ENCODE measurements at regions not wholly inside any gene's neighbourhood (a gene's known extent, or its start where the extent isn't known, plus 50 kb on each side); places are given as distances from the start of the nearest gene placed in this dataset.

DNA sequence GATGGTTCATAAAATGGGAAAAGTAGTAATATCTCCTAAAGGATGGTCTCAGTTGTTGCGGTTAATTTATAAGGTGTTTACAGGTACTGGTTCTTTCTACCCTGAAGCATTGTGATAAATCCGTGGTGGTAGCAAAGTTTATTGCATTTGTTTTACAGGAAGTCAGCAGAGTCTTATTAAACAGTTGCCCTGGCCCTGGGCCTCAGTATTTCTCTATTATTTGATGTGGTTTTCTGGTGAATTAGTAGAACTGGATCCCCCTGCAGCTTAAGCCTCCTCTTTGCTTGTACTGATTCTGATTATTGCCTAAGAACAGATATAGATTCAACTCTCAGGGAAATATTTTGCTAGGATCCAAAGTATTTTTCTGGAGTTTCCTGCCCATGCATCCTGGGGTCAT lies 76.4 kb upstream of the CD55 start:
- TF ChIP-seq, protein P1, sequence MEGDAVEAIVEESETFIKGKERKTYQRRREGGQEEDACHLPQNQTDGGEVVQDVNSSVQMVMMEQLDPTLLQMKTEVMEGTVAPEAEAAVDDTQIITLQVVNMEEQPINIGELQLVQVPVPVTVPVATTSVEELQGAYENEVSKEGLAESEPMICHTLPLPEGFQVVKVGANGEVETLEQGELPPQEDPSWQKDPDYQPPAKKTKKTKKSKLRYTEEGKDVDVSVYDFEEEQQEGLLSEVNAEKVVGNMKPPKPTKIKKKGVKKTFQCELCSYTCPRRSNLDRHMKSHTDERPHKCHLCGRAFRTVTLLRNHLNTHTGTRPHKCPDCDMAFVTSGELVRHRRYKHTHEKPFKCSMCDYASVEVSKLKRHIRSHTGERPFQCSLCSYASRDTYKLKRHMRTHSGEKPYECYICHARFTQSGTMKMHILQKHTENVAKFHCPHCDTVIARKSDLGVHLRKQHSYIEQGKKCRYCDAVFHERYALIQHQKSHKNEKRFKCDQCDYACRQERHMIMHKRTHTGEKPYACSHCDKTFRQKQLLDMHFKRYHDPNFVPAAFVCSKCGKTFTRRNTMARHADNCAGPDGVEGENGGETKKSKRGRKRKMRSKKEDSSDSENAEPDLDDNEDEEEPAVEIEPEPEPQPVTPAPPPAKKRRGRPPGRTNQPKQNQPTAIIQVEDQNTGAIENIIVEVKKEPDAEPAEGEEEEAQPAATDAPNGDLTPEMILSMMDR (IDR thresholded peaks at IDR 0.05), result no peak
- TF ChIP-seq, protein P2, sequence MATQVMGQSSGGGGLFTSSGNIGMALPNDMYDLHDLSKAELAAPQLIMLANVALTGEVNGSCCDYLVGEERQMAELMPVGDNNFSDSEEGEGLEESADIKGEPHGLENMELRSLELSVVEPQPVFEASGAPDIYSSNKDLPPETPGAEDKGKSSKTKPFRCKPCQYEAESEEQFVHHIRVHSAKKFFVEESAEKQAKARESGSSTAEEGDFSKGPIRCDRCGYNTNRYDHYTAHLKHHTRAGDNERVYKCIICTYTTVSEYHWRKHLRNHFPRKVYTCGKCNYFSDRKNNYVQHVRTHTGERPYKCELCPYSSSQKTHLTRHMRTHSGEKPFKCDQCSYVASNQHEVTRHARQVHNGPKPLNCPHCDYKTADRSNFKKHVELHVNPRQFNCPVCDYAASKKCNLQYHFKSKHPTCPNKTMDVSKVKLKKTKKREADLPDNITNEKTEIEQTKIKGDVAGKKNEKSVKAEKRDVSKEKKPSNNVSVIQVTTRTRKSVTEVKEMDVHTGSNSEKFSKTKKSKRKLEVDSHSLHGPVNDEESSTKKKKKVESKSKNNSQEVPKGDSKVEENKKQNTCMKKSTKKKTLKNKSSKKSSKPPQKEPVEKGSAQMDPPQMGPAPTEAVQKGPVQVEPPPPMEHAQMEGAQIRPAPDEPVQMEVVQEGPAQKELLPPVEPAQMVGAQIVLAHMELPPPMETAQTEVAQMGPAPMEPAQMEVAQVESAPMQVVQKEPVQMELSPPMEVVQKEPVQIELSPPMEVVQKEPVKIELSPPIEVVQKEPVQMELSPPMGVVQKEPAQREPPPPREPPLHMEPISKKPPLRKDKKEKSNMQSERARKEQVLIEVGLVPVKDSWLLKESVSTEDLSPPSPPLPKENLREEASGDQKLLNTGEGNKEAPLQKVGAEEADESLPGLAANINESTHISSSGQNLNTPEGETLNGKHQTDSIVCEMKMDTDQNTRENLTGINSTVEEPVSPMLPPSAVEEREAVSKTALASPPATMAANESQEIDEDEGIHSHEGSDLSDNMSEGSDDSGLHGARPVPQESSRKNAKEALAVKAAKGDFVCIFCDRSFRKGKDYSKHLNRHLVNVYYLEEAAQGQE (IDR thresholded peaks at IDR 0.05; ENCODE audit: insufficient read depth in 1 of 2, low read depth in 2 of 2, low read length in 1 of 2), result no peak
- TF ChIP-seq POLR2AphosphoS5 (IDR thresholded peaks at IDR 0.05; ENCODE audit: low read depth, low read length), result no peak
- no peak for TF ChIP-seq TCF7L2 (IDR thresholded peaks at IDR 0.05; ENCODE audit: low read depth, low read length)

All from Panc1 (cell line).